Neural cell (in vitro differentiated cells): ENCODE measurements at regions not wholly inside any gene's neighbourhood (a gene's known extent, or its start where the extent isn't known, plus 50 kb on each side); places are given as distances from the start of the nearest gene placed in this dataset.

Experiments
- H2AFZ ChIP-seq: fragments of 200-600, 300-800 bp; sonication (generic), shearing (Covaris generic); 2 replicates; pipeline ENCODE4 v1.6.0; 2014; ENCODE audit warnings: low read depth, mild to moderate bottlenecking, antibody characterized with exemption, low read length, moderate library complexity
- H3F3A ChIP-seq: fragments of 200-600 bp; shearing (Covaris generic); 2 replicates; pipeline ENCODE4 v1.6.1; 2016; ENCODE audit warnings: mild to moderate bottlenecking, moderate library complexity, mixed read lengths, antibody characterized with exemption, low read length; ENCODE audit not compliant: insufficient read depth, poor library complexity, severe bottlenecking
- H3K27ac ChIP-seq: fragments of 200-600, 300-800 bp; sonication (generic), shearing (Covaris generic); 2 replicates; pipeline ENCODE4 v1.5.1; 2014; ENCODE audit warnings: mild to moderate bottlenecking, low read length, moderate library complexity
- H3K27me3 ChIP-seq: fragments of 300-800, 200-600 bp; sonication (generic), shearing (Covaris generic); 2 replicates; pipeline ENCODE4 v1.6.0; 2014; ENCODE audit warnings: mild to moderate bottlenecking, low read depth, low read length, moderate library complexity; ENCODE audit not compliant: insufficient read depth
- H3K36me3 ChIP-seq: fragments of 300-800, 200-600 bp; sonication (generic), shearing (Covaris generic); 2 replicates; pipeline ENCODE4 v1.5.1; 2014; ENCODE audit warnings: mild to moderate bottlenecking, antibody characterized with exemption, low read length, moderate library complexity; ENCODE audit not compliant: insufficient read depth
- H3K4me2 ChIP-seq: fragments of 300-800, 200-600 bp; sonication (generic), shearing (Covaris generic); 2 replicates; pipeline ENCODE4 v1.6.0; 2014; ENCODE audit warnings: mild to moderate bottlenecking, low read length
- H3K4me3 ChIP-seq: fragments of 300-800, 200-600 bp; sonication (generic), shearing (Covaris generic); 2 replicates; pipeline ENCODE4 v1.5.1; 2014; ENCODE audit warnings: mild to moderate bottlenecking, low read length, moderate library complexity
- H3K79me2 ChIP-seq: fragments of 200-600 bp; shearing (Covaris generic); replicated peaks from 2 replicates; pipeline ENCODE4 v1.6.0; 2014; ENCODE audit warnings: mild to moderate bottlenecking, low read length, moderate library complexity; ENCODE audit not compliant: insufficient read depth
- H3K9ac ChIP-seq: fragments of 300-800, 200-600 bp; sonication (generic), shearing (Covaris generic); 2 replicates; pipeline ENCODE4 v1.6.1; 2016; ENCODE audit warnings: mild to moderate bottlenecking, low read length, mixed read lengths
- H3K9me2 ChIP-seq: fragments of 200-600 bp; shearing (Covaris generic); 2 replicates; pipeline ENCODE4 v1.6.1; 2016; ENCODE audit warnings: mild to moderate bottlenecking, low read length, mixed read lengths; ENCODE audit not compliant: insufficient read depth
- H3K9me3 ChIP-seq: fragments of 200-600, 300-800 bp; sonication (generic), shearing (Covaris generic); 2 replicates; pipeline ENCODE4 v1.6.1; 2016; ENCODE audit warnings: mild to moderate bottlenecking, mixed run types, low read length, moderate library complexity, mixed read lengths
- H4K20me1 ChIP-seq: fragments of 200-600 bp; shearing (Covaris generic); 2 replicates; pipeline ENCODE4 v1.6.1; 2016; ENCODE audit warnings: mild to moderate bottlenecking, mixed run types; ENCODE audit not compliant: insufficient read depth
- EP300 ChIP-seq: fragments of 450-650 bp; conservative IDR thresholded peaks from 2 replicates; pipeline ENCODE4 v1.6.1; 2014; ENCODE audit warnings: antibody characterized with exemption, mild to moderate bottlenecking, moderate library complexity; ENCODE audit not compliant: poor library complexity, severe bottlenecking
- EZH2 ChIP-seq: fragments of 200-600, 300-800 bp; shearing (Covaris generic), sonication (generic); IDR thresholded peaks from 2 replicates; pipeline ENCODE4 v1.6.1; 2014; ENCODE audit warnings: antibody characterized with exemption, low read length, borderline replicate concordance, mild to moderate bottlenecking; ENCODE audit not compliant: insufficient read depth, poor library complexity, severe bottlenecking
- MXI1 ChIP-seq: fragments of 450-650 bp; conservative IDR thresholded peaks from 2 replicates; pipeline ENCODE4 v1.6.1; 2014; ENCODE audit warnings: antibody characterized with exemption, mild to moderate bottlenecking; ENCODE audit not compliant: poor library complexity, severe bottlenecking
- POLR2AphosphoS5 ChIP-seq: IDR thresholded peaks from 2 replicates; pipeline ENCODE4 v1.6.1; 2012
- RAD21 ChIP-seq: fragments of 450-650 bp; conservative IDR thresholded peaks from 2 replicates; pipeline ENCODE4 v1.6.1; 2014; ENCODE audit warnings: antibody characterized with exemption, mild to moderate bottlenecking, moderate library complexity
- SMC3 ChIP-seq: fragments of 450-650 bp; conservative IDR thresholded peaks from 2 replicates; pipeline ENCODE4 v1.6.1; 2014; ENCODE audit warnings: antibody characterized with exemption, mild to moderate bottlenecking, moderate library complexity; ENCODE audit not compliant: poor library complexity
- TAF1 ChIP-seq: IDR thresholded peaks from 2 replicates; pipeline ENCODE4 v1.6.1; 2012; ENCODE audit warnings: low read depth
- TF ChIP-seq, protein P1 (sequence below): fragments of 450-650 bp; IDR thresholded peaks from 2 replicates; pipeline ENCODE4 v1.5.1; 2014; ENCODE audit warnings: antibody characterized with exemption, mild to moderate bottlenecking, moderate library complexity; ENCODE audit not compliant: poor library complexity, severe bottlenecking
- TF ChIP-seq, protein P2 (sequence below): IDR thresholded peaks from 2 replicates; pipeline ENCODE4 v1.6.1; 2012; ENCODE audit warnings: borderline replicate concordance

DNA sequence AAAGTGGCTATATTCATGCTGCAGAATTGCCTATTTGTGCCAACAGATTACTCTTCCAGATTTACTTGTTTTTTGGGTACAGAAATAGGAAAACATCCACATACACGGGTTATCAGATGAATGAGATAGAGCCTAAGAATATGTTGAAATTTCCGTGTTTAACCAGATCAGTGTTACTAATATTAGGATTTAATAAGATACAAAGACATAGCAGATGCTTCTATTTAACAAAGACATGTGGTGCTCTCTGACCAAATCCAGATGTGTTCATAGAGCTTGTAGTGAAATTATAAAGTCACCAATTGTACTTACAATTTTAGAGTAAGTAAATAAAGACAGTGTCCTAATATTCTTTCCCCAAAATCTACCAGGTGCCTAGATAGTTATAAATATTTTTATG lies 208.0 kb downstream of the CASP12 start:
- no peaks in the 10 kb centered on the region for H3K9me3 ChIP-seq
- H3K36me3 ChIP-seq, result no peaks in the 10 kb centered on the region
- H3K4me2 ChIP-seq, result no peak overlapping the region
- H3K4me3 ChIP-seq, result no peak overlapping the region
- no peak overlapping the region for H2AFZ ChIP-seq
- no peaks in the 10 kb centered on the region for H3K79me2 ChIP-seq
- H3K27ac ChIP-seq, result no peak overlapping the region
- H4K20me1 ChIP-seq, result no peaks in the 10 kb centered on the region
- no peak overlapping the region for H3K9ac ChIP-seq
- TF ChIP-seq POLR2AphosphoS5 (no peak), EP300 (no peak), EZH2 (no peak), MXI1 (no peak)
- no peaks in the 10 kb centered on the region for H3K27me3 ChIP-seq
- no peaks in the 10 kb centered on the region for H3F3A ChIP-seq
- H3K9me2 ChIP-seq, result no peaks in the 10 kb centered on the region

DNA sequence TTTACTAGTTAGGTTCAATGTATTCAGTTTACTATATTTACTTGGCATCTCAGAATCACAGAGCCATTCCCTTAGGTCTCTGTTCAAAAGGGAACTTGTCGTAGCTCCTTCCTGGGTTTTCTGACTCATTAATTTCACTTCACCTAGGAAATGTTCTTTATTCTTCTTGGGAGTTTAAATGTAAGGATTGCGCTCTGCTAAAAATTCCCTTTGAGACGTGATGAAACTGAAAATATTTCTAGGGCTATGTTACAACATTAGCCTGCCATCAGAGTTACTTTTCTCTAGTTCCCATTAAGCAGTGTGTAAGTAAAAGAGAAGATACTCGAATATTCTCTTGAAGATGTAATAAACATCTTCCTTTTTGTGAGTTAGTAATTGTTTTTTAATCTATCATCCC lies 209.5 kb downstream of the CASP12 start:
- Histone ChIP-seq H3K4me2 (no peak overlapping the region), H2AFZ (no peak overlapping the region), H3F3A (no peaks in the 10 kb centered on the region), H3K9me2 (no peaks in the 10 kb centered on the region), H3K36me3 (no peaks in the 10 kb centered on the region), H3K9me3 (no peaks in the 10 kb centered on the region), H3K4me3 (no peak overlapping the region), H3K9ac (no peak overlapping the region), H3K79me2 (no peaks in the 10 kb centered on the region), H3K27me3 (no peaks in the 10 kb centered on the region), H3K27ac (no peak overlapping the region), H4K20me1 (no peaks in the 10 kb centered on the region)
- TF ChIP-seq MXI1 (no peak), POLR2AphosphoS5 (no peak)

GRCh38 chr11:104682206-104682605 lies 216.1 kb downstream of the CASP12 start:
- Histone ChIP-seq H3F3A (no peaks in the 10 kb centered on the region), H3K9ac (no peak overlapping the region), H2AFZ (no peak overlapping the region), H3K27ac (no peak overlapping the region), H3K36me3 (no peaks in the 10 kb centered on the region), H3K4me2 (no peak overlapping the region), H3K9me2 (peaks cover 3% of the 10 kb centered on the region), H3K27me3 (no peaks in the 10 kb centered on the region), H3K79me2 (no peaks in the 10 kb centered on the region), H3K9me3 (no peaks in the 10 kb centered on the region), H3K4me3 (no peak overlapping the region), H4K20me1 (no peaks in the 10 kb centered on the region)
- TF ChIP-seq, protein P1, sequence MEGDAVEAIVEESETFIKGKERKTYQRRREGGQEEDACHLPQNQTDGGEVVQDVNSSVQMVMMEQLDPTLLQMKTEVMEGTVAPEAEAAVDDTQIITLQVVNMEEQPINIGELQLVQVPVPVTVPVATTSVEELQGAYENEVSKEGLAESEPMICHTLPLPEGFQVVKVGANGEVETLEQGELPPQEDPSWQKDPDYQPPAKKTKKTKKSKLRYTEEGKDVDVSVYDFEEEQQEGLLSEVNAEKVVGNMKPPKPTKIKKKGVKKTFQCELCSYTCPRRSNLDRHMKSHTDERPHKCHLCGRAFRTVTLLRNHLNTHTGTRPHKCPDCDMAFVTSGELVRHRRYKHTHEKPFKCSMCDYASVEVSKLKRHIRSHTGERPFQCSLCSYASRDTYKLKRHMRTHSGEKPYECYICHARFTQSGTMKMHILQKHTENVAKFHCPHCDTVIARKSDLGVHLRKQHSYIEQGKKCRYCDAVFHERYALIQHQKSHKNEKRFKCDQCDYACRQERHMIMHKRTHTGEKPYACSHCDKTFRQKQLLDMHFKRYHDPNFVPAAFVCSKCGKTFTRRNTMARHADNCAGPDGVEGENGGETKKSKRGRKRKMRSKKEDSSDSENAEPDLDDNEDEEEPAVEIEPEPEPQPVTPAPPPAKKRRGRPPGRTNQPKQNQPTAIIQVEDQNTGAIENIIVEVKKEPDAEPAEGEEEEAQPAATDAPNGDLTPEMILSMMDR, result no peak
- no peak for TF ChIP-seq MXI1
- no peak for TF ChIP-seq EP300
- TF ChIP-seq TAF1, result no peak
- no peak for TF ChIP-seq POLR2AphosphoS5
- TF ChIP-seq SMC3, result no peak
- no peak for TF ChIP-seq RAD21
- TF ChIP-seq, protein P2, sequence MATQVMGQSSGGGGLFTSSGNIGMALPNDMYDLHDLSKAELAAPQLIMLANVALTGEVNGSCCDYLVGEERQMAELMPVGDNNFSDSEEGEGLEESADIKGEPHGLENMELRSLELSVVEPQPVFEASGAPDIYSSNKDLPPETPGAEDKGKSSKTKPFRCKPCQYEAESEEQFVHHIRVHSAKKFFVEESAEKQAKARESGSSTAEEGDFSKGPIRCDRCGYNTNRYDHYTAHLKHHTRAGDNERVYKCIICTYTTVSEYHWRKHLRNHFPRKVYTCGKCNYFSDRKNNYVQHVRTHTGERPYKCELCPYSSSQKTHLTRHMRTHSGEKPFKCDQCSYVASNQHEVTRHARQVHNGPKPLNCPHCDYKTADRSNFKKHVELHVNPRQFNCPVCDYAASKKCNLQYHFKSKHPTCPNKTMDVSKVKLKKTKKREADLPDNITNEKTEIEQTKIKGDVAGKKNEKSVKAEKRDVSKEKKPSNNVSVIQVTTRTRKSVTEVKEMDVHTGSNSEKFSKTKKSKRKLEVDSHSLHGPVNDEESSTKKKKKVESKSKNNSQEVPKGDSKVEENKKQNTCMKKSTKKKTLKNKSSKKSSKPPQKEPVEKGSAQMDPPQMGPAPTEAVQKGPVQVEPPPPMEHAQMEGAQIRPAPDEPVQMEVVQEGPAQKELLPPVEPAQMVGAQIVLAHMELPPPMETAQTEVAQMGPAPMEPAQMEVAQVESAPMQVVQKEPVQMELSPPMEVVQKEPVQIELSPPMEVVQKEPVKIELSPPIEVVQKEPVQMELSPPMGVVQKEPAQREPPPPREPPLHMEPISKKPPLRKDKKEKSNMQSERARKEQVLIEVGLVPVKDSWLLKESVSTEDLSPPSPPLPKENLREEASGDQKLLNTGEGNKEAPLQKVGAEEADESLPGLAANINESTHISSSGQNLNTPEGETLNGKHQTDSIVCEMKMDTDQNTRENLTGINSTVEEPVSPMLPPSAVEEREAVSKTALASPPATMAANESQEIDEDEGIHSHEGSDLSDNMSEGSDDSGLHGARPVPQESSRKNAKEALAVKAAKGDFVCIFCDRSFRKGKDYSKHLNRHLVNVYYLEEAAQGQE, result no peak
